ENCODE measurements at regions not wholly inside any gene's neighbourhood (a gene's known extent, or its start where the extent isn't known, plus 50 kb on each side); places are given as distances from the start of the nearest gene placed in this dataset.

DNA sequence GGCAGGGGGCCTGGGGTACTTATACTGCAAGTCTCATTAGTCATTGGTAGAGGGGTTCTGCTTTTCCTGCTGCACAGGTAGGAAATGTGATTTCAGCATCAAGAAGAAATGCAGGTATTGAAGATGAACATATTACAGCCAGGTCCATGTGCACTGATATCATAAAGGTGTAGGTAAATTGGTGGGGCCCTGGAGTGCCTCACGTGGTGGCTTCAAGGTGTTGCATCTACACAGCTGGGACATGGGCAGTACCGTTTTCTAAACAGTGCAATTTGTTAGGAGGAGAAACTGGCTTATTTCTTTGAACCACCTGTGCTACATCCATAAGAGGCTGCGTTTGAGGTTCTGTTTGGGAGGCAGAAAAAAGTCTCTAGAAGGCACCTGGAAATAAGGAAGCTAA, 618.1 kb upstream of the RBFOX1 start:
- POLR2A ChIA-PET, result no interaction called here
- CTCF ChIA-PET, result no interaction called here
- DNase-seq (ENCODE audit: extremely low spot score), result no peak
- TF ChIP-seq, protein P1, sequence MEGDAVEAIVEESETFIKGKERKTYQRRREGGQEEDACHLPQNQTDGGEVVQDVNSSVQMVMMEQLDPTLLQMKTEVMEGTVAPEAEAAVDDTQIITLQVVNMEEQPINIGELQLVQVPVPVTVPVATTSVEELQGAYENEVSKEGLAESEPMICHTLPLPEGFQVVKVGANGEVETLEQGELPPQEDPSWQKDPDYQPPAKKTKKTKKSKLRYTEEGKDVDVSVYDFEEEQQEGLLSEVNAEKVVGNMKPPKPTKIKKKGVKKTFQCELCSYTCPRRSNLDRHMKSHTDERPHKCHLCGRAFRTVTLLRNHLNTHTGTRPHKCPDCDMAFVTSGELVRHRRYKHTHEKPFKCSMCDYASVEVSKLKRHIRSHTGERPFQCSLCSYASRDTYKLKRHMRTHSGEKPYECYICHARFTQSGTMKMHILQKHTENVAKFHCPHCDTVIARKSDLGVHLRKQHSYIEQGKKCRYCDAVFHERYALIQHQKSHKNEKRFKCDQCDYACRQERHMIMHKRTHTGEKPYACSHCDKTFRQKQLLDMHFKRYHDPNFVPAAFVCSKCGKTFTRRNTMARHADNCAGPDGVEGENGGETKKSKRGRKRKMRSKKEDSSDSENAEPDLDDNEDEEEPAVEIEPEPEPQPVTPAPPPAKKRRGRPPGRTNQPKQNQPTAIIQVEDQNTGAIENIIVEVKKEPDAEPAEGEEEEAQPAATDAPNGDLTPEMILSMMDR (IDR thresholded peaks at IDR 0.05; ENCODE audit: control extremely low read depth, extremely low read depth, low read depth, missing control alignments), result no peak

DNA sequence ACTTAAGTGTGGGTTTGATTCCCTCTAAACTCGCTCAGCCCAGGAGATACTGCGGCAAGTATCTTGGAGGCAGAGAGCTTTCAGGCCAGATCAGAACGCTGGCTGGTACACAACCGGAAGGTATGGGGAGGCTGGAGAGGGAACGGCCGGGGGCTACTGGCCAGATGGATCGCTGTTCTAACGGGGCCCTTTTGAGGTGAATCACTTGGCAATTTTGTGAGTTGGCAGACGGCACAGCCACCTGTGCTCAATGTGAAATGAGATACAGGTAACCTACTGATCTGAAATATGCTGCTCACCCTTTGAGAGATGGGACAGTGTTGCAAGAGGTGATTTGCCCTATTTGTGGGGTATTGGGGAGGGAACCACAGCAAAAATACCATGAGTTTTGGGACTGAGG, 622.9 kb upstream of the RBFOX1 start:
- no peak for DNase-seq (ENCODE audit: extremely low spot score)
- ChIA-PET CTCF (no interaction called here), POLR2A (no interaction called here)
- TF ChIP-seq, protein P1 (IDR thresholded peaks at IDR 0.05; ENCODE audit: control extremely low read depth, extremely low read depth, low read depth, missing control alignments), result no peak

DNA sequence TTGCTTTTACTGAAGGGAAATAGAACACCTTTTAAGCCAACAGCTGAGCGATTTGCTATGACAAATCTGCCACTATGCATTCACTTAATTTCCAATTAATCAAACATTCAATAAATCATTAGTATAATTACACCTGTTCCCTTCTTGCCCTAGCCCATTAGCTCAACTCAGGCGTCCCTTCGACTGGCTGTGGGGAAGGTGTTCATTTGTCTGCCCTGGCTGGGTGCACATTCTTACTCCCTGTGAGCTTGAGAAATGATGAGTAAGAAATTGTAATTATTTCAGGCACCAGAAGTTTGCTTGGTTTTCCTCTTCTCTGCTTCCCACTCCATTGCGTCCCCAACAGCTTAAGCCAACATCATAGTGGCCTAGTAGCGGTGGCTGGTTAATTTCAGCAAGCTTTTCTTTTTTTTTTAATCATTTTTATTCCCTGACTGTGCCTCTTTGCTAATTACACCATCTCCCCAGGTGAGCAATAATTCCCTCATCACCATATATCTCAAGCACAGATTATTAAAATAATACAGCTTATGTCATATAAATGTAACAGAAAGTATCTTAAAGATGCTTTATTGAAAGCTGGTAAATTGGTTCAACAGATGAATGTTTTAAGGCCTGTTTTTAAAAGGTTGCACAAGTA, 623.9 kb upstream of the RBFOX1 start:
- TF ChIP-seq, protein P1 (IDR thresholded peaks at IDR 0.05; ENCODE audit: control extremely low read depth, extremely low read depth, low read depth, missing control alignments), result no peak
- ChIA-PET CTCF (no interaction called here), POLR2A (no interaction called here)
- DNase-seq (ENCODE audit: extremely low spot score), result no peak

DNA sequence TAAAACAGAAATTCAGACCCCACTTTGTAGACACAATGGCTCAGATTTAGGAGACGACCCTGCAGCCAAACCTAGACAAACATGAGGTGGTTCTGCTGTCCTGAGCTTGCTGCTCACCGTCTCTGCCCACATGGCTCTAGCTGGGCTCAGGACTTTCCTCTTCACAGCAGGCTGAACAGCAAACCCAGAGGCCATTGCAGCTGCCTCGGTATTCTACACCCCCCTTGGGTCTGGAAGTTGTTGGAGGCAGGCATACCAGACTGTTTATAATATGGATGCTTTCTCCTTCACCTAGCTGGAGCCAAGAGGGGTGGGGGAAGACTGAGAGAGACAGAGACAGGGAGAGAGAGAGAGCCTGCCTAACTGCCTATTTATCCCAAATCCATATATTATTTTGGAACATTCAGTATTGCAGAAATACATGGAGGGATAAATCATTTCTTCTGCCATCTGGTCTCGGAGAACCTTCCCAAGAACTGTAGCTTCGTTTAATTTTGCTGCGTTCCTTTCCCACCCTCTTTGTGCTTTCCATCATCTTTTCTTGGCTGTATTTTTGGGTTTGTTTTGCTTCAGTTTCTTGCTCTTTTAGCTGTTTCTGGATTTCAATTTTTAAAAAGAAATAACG, 628.2 kb upstream of the RBFOX1 start:
- TF ChIP-seq, protein P1 (IDR thresholded peaks at IDR 0.05; ENCODE audit: control extremely low read depth, extremely low read depth, low read depth, missing control alignments), result no peak
- no peak for DNase-seq (ENCODE audit: extremely low spot score)
- CTCF ChIA-PET, result interaction anchor here (1.8 kb wide), 1 partner anchor 16 kb away, joined by 7 read pairs; no protein-coding TSS in a partner anchor
- POLR2A ChIA-PET, result no interaction called here

DNA sequence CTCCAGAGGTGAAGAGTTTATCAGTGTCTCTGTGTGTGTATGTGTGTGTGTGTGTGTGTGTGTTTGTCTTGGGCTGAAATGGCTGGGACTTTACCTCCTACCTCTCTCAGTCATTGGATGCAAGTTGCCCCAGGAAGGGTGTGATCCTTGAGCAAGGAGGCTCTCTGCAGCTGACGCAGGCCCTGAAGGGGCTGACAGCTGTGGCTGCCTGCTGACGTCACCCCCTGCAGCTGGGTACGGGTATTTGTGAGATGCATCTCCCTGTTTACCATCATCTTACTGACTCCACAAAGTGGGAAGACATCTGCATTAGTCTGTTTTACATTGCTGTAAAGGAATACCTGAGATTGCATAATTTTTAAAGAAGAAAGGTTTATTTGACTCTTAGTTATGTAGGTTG, 631.5 kb upstream of the RBFOX1 start:
- CTCF ChIA-PET, result no interaction called here
- POLR2A ChIA-PET, result no interaction called here
- DNase-seq (ENCODE audit: extremely low spot score), result no peak
- TF ChIP-seq, protein P1 (IDR thresholded peaks at IDR 0.05; ENCODE audit: control extremely low read depth, extremely low read depth, low read depth, missing control alignments), result no peak

DNA sequence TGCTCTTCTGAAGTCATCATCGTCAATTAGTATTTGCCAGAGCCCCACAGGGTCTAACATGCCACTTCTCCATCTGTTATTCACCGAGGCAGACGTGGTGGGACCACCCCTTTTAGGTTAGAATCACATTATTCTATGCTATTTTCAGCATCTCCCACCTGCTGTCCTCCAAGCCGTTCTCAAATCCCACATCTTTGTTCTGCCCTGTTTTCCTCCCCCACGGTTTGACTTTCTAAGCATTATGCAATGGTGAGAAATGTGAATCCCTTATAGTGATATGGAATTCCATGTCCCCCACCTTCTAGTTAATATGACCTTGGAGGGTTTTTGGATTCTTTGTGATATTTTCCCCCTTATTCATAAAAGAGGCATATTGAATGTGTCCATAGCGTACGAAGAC, 634.1 kb upstream of the RBFOX1 start:
- POLR2A ChIA-PET, result no interaction called here
- CTCF ChIA-PET, result no interaction called here

More for the DNA sequence above, 634.1 kb upstream of the RBFOX1 start:
- DNase-seq (ENCODE audit: extremely low spot score), result no peak
- TF ChIP-seq, protein P1 (IDR thresholded peaks at IDR 0.05; ENCODE audit: control extremely low read depth, extremely low read depth, low read depth, missing control alignments), result no peak
